ENCODE measurements at regions not wholly inside any gene's neighbourhood (a gene's known extent, or its start where the extent isn't known, plus 50 kb on each side); places are given as distances from the start of the nearest gene placed in this dataset.
"Not testable (repeated sequence)": the region's sequence is repeated elsewhere in the genome, so short reads cannot be mapped to it uniquely, and the experiment has no call there.

DNA sequence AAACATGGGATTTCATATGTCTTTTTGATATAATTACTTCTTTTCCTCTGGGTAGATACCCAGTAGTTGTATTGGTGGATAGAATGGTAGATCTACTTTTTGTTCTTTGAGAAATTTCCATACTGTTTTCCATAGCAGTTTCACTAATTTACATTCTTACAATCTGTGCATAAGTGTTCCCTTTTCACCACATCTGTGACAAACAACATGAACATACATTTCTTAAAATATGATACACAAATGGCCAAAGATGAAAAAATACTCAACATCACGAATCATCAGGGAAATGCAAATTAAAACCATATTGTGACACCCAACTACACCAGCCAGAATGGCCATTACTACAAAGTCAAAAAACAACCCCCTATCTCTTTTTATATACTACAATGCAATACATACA lies 1778.5 kb upstream of the ACO1 start:
- intact Hi-C loops (cut with micrococcal nuclease; ENCODE audit: unreplicated experiment), result no loop called here
- Histone ChIP-seq H3K36me3 (ENCODE audit: control insufficient read depth, insufficient read depth, low read length) (no peaks in the 10 kb centered on the region), H3K27me3 (ENCODE audit: control insufficient read depth, insufficient read depth, low read length) (no peaks in the 10 kb centered on the region), H3K27ac (ENCODE audit: low read length) (no peak overlapping the region), H3K4me1 (ENCODE audit: control insufficient read depth, insufficient read depth, low read length) (no peaks in the 10 kb centered on the region), H3K9me3 (ENCODE audit: control insufficient read depth, insufficient read depth, low read depth, low read length) (no peaks in the 10 kb centered on the region), H3K4me3 (ENCODE audit: low read depth in 2 of 2, low read length in 2 of 2) (no peak overlapping the region)
- POLR2A ChIA-PET, result no interaction called here
- BruUV-seq (replicated peaks), result no TSS peak
- in situ Hi-C loops (cut with HindIII; ENCODE audit: low pct_unique_long_range_greater_than_20kb, low sequenced_read_pairs), result no loop called here
- no peak for DNase-seq (ENCODE audit: low read depth, low spot score)
- CTCF ChIA-PET, result no interaction called here
- no peak for TF ChIP-seq TCF7L2 (IDR thresholded peaks at IDR 0.05; ENCODE audit: low read depth, low read length)
- TF ChIP-seq, protein P1, sequence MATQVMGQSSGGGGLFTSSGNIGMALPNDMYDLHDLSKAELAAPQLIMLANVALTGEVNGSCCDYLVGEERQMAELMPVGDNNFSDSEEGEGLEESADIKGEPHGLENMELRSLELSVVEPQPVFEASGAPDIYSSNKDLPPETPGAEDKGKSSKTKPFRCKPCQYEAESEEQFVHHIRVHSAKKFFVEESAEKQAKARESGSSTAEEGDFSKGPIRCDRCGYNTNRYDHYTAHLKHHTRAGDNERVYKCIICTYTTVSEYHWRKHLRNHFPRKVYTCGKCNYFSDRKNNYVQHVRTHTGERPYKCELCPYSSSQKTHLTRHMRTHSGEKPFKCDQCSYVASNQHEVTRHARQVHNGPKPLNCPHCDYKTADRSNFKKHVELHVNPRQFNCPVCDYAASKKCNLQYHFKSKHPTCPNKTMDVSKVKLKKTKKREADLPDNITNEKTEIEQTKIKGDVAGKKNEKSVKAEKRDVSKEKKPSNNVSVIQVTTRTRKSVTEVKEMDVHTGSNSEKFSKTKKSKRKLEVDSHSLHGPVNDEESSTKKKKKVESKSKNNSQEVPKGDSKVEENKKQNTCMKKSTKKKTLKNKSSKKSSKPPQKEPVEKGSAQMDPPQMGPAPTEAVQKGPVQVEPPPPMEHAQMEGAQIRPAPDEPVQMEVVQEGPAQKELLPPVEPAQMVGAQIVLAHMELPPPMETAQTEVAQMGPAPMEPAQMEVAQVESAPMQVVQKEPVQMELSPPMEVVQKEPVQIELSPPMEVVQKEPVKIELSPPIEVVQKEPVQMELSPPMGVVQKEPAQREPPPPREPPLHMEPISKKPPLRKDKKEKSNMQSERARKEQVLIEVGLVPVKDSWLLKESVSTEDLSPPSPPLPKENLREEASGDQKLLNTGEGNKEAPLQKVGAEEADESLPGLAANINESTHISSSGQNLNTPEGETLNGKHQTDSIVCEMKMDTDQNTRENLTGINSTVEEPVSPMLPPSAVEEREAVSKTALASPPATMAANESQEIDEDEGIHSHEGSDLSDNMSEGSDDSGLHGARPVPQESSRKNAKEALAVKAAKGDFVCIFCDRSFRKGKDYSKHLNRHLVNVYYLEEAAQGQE (IDR thresholded peaks at IDR 0.05; ENCODE audit: insufficient read depth in 1 of 2, low read depth in 2 of 2, low read length in 1 of 2), result no peak
- no peak for TF ChIP-seq POLR2AphosphoS5 (IDR thresholded peaks at IDR 0.05; ENCODE audit: low read depth, low read length)
- TF ChIP-seq, protein P2, sequence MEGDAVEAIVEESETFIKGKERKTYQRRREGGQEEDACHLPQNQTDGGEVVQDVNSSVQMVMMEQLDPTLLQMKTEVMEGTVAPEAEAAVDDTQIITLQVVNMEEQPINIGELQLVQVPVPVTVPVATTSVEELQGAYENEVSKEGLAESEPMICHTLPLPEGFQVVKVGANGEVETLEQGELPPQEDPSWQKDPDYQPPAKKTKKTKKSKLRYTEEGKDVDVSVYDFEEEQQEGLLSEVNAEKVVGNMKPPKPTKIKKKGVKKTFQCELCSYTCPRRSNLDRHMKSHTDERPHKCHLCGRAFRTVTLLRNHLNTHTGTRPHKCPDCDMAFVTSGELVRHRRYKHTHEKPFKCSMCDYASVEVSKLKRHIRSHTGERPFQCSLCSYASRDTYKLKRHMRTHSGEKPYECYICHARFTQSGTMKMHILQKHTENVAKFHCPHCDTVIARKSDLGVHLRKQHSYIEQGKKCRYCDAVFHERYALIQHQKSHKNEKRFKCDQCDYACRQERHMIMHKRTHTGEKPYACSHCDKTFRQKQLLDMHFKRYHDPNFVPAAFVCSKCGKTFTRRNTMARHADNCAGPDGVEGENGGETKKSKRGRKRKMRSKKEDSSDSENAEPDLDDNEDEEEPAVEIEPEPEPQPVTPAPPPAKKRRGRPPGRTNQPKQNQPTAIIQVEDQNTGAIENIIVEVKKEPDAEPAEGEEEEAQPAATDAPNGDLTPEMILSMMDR (IDR thresholded peaks at IDR 0.05), result no peak
- no peak for TF ChIP-seq SIN3A (IDR thresholded peaks at IDR 0.05; ENCODE audit: borderline replicate concordance, insufficient read depth, low read depth, low read length)
- no peak for ATAC-seq

DNA sequence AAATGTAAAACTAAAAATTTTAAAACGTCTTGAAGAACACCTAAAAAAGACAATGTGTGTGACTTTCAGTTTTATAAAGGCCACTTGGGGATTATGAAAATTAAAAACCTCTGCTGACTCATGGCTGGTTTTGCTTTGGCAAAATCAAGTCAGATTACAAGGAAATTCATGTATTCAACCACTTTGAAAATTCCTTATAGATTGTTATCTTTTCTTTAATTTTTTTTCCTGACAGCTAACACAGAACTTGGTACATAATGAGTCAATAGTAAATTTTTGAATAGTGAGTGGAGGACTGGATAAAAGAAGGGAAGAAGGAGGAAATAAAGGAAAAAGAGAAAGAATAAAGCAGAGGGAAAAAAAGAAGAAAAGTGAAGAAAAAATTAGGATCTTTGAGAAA lies 1774.7 kb upstream of the ACO1 start:
- H3K4me3 ChIP-seq (ENCODE audit: low read depth in 2 of 2, low read length in 2 of 2), result no peak overlapping the region
- no peak overlapping the region for H3K27ac ChIP-seq (ENCODE audit: low read length)
- H3K9me3 ChIP-seq (ENCODE audit: control insufficient read depth, insufficient read depth, low read depth, low read length), result no peaks in the 10 kb centered on the region; the same call in 1 of the 2 replicates
- no peaks in the 10 kb centered on the region for H3K36me3 ChIP-seq (ENCODE audit: control insufficient read depth, insufficient read depth, low read length)
- no TSS peak for BruUV-seq (replicated peaks)
- no peak for TF ChIP-seq SIN3A (IDR thresholded peaks at IDR 0.05; ENCODE audit: borderline replicate concordance, insufficient read depth, low read depth, low read length)
- TF ChIP-seq, protein P1 (IDR thresholded peaks at IDR 0.05; ENCODE audit: insufficient read depth in 1 of 2, low read depth in 2 of 2, low read length in 1 of 2), result no peak
- TF ChIP-seq POLR2AphosphoS5 (IDR thresholded peaks at IDR 0.05; ENCODE audit: low read depth, low read length), result no peak
- TF ChIP-seq, protein P2 (IDR thresholded peaks at IDR 0.05), result no peak
- no peak for TF ChIP-seq TCF7L2 (IDR thresholded peaks at IDR 0.05; ENCODE audit: low read depth, low read length)
- ATAC-seq (no peak), DNase-seq (ENCODE audit: low read depth, low spot score) (no peak)
- ChIA-PET CTCF (no interaction called here), POLR2A (no interaction called here)
- intact Hi-C loops (cut with micrococcal nuclease; ENCODE audit: unreplicated experiment) (no loop called here), in situ Hi-C loops (cut with HindIII; ENCODE audit: low pct_unique_long_range_greater_than_20kb, low sequenced_read_pairs) (no loop called here)
- no peaks in the 10 kb centered on the region for H3K4me1 ChIP-seq (ENCODE audit: control insufficient read depth, insufficient read depth, low read length)
- no peaks in the 10 kb centered on the region for H3K27me3 ChIP-seq (ENCODE audit: control insufficient read depth, insufficient read depth, low read length)

DNA sequence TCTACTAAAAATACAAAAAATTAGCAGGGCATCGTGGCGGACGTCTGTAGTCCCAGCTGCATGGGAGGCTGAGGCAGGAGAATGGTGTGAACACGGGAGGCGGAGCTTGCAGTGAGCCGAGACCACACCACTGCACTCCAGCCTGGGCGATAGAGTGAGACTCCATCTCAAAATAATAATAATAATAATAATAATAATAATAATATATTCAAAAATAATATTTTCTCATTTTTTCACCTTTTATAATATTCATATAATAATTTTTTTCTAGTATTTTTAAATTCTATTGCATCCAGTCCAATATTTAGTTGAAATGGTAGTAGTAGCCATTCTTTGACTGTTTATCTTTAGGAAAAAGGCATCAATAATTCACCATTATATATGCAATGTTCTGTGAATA lies 1767.7 kb upstream of the ACO1 start:
- ATAC-seq; H3K9me3 ChIP-seq (ENCODE audit: control insufficient read depth, insufficient read depth, low read depth, low read length); POLR2A ChIA-PET; DNase-seq (ENCODE audit: low read depth, low spot score); intact Hi-C loops (cut with micrococcal nuclease; ENCODE audit: unreplicated experiment); in situ Hi-C loops (cut with HindIII; ENCODE audit: low pct_unique_long_range_greater_than_20kb, low sequenced_read_pairs); H3K4me1 ChIP-seq (ENCODE audit: control insufficient read depth, insufficient read depth, low read length); H3K27me3 ChIP-seq (ENCODE audit: control insufficient read depth, insufficient read depth, low read length); H3K27ac ChIP-seq (ENCODE audit: low read length); H3K4me3 ChIP-seq (ENCODE audit: low read depth in 2 of 2, low read length in 2 of 2); H3K36me3 ChIP-seq (ENCODE audit: control insufficient read depth, insufficient read depth, low read length); BruUV-seq (replicated peaks); CTCF ChIA-PET: not testable (repeated sequence)
